ENCODE measurements at regions not wholly inside any gene's neighbourhood (a gene's known extent, or its start where the extent isn't known, plus 50 kb on each side); places are given as distances from the start of the nearest gene placed in this dataset.

DNA sequence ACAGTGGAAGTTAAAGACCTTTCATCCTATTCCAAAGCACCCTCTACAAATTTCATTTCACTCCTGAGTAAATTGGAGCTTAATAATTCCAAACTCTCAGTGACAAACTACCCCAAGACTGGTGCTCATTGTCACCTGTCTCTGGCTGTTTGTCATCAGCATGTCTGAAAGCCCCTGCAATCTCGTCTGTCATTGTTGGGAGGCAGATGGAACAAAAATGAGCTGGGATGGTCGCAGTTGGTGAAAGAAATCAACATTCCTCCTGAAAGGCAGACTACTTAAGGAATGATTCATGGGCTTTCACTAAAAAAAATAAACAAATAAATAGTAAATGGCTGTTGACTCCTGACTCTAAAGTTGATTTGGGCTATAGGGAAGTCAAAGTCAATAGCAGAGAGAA lies 69.7 kb upstream of the PALS2 start:
- TF ChIP-seq, protein P1, sequence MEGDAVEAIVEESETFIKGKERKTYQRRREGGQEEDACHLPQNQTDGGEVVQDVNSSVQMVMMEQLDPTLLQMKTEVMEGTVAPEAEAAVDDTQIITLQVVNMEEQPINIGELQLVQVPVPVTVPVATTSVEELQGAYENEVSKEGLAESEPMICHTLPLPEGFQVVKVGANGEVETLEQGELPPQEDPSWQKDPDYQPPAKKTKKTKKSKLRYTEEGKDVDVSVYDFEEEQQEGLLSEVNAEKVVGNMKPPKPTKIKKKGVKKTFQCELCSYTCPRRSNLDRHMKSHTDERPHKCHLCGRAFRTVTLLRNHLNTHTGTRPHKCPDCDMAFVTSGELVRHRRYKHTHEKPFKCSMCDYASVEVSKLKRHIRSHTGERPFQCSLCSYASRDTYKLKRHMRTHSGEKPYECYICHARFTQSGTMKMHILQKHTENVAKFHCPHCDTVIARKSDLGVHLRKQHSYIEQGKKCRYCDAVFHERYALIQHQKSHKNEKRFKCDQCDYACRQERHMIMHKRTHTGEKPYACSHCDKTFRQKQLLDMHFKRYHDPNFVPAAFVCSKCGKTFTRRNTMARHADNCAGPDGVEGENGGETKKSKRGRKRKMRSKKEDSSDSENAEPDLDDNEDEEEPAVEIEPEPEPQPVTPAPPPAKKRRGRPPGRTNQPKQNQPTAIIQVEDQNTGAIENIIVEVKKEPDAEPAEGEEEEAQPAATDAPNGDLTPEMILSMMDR (IDR thresholded peaks at IDR 0.05): no peak
- no peak for TF ChIP-seq POLR2A (IDR thresholded peaks at IDR 0.05)

Data from esophagus squamous epithelium (tissue), 4 donors.